ENCODE measurements at regions not wholly inside any gene's neighbourhood (a gene's known extent, or its start where the extent isn't known, plus 50 kb on each side); places are given as distances from the start of the nearest gene placed in this dataset.

DNA sequence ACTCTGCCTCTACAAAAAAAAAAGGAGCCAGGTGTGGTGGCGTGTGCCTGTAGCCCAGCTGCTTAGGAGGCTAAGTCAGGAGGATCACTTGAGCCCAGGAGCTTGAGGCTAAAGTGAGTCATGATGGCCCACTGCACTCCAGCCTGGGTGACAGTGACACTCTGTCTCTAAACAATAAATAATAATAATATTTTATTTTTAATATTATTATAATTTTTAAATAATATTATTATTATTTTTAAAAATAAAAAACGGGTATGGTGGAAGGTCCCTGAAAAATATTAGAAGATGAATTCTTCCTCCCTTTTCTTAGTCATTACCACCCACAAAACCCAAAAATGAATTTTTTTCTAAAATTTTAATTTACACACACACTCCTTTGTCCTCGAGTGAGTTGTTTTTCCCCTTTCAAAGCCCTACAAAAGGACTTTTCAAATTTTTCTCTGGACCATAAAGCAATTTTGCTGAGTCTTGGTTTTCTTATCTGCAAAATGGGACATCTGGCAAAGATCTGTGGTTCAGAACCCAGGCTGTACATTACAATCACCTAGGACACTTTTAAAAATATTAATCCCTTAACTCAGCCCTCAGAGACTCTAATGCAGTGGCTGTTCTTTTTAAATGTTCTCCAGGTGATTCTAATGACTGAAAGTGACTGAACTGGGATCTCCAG is 174.0 kb upstream of the NEBL start:
- no peak for DNase-seq

DNA sequence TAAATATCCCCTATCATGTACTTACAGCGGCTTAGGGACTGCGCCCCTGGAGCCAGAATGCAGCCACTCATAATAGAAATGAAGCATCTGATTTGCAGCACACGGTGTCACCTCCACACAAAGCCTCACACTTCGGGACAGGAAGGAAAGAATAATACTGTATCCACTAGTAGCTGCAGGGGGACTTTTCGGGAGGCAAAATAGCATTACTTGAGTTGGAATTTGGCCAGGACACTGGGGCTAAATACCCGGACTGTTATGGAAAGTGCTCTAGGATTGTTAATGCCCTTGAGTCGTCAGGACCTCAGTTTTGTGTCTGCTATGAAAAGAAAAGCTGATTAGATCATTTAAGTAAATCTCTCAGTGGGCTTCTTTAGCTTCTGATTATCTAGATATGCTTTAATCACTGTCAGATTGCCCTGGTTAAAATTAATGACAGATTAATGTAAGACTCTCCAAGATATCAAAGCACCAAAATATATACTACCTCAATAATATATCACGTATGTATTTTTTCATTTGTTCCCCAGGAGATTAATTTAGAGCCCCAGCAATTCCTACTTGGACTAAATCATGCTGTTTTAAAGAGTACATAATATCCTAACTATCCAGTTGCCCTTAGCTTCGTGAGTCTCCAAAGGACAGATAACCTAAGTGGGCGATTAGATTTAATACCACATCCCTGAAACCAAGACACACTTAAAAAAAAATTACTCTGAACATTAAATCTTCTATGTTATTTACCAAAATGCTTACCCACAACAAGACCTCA is 173.0 kb upstream of the NEBL start:
- DNase-seq = no peak

DNA sequence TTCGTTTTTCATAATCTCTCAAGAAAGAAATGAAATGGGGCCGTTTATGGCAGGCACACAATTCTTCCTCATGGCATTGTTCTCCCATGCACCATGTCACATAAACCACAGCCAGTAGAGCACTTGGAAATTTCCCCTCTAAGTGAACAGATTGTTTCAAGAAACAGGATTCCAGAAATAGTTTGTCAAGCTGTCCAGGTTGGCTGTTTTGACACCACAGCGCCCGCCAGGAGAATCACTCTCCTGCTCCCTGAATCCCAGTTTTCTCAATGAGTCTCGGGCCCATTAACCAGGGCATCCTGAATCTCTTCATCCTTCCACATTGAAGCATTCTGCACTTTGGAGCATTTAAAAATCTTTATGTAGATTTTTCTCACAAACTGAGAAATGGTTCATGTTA is 172.2 kb upstream of the NEBL start:
- DNase-seq = no peak

DNA sequence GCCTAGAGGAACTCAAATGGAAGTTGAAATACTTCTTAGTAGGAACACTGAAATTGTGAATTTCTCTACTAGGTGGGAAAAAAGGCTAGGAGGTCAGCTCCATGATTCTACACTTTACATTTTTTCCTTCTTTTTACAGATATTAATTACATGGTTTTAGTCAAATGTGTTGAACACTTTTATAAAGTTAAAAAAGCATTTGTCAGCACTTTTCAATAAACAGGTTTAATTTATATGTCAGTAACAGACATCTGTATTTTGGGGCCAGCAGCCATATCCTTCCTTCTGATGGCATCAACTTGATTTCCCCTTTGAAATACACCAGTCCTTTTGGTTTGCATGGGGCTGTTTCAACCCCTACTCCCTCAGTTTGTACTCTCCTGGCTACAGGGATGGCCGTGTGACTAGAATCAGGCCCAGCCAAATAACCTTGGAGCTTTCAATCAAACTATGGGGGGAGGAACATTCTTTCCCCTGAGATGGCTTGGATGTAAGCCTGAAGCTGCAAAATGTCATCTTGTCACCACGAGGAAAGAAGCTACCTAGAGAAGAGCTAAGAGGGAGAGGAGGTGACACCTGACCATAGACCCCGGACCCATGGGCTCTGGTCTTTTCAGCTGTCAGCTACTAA is 171.0 kb upstream of the NEBL start:
- DNase-seq = no peak

DNA sequence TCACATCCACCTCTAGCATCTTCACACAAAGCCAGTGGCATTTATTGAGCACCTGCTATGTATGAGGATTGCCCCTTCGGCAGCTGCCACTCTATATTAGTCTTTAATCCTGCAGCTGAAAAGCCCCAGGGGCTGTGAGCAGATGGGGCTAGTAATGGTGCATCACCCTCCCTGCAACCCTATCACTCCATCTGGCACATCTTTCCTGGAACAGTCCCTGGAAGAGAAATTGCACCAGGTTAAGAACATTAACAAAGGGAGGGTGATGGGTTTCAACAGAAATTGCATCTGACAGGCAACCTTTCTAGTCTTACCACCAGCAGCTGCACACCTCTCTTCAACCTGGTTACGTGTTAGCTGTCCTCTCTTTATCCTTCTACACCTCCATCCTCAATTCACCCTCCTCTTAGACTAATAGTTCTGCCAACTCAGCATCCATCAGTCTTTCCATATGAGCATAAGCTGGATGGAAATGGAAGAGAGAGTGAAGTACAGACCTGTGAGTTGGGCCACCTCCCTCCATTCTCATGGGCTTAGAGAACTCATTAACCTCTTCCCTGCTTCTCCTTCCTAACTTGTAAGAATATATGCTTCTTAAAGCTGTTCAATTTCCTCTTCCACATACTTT is 168.6 kb upstream of the NEBL start:
- DNase-seq = no peak

DNA sequence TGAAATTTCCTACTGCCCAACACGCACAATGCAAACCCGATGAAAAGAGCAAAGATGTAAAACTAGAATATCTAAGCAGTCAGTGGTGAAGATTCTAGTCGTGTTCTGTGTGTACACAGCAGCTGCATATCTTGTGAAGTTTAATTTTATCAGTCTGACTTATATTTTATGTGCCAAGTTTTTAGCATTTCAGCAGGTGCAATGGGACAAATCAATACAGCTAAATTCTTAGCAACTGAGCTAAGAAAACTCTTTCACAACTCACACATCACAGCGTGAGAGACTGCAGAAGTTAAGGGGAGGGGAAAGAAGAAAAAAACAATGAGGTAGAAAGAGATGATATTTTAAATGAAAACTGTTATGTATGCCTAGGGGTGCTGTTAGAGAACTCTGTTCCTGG is 164.9 kb upstream of the NEBL start:
- no peak for DNase-seq

DNA sequence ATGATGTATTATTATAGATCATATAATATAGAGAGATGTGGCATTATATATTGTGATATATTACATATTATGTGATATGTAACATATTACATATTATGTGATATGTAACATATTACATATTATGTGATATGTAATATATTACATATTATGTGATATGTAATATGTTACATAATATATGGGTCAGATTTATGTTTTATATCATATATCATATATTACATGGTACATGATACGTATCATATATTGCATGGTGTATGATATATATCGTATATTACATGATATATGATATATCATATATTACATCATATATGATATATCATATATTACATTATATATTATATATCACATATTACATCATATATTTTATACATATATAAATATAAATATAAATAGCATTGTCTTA is 164.1 kb upstream of the NEBL start:
- no peak for DNase-seq

DNA sequence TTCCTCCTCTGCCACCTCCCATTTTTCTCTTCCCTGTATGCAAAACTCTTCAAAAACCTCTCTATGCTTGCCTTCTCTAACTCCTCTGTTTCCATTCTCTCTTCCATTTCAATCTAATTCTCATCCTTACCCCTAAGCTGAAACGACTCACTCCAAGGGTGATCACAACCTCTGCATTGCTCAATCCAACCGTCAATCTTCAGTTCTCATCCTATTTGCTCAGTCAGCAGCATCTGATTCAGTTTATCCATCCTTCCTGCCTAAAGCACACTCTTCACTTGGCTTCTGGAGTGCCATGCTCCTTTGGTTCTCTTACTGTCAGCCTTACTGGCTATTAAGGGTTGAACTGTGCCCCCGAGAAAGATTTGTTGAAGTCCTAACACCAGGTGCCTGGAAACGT is 163.5 kb upstream of the NEBL start:
- no peak for DNase-seq

DNA sequence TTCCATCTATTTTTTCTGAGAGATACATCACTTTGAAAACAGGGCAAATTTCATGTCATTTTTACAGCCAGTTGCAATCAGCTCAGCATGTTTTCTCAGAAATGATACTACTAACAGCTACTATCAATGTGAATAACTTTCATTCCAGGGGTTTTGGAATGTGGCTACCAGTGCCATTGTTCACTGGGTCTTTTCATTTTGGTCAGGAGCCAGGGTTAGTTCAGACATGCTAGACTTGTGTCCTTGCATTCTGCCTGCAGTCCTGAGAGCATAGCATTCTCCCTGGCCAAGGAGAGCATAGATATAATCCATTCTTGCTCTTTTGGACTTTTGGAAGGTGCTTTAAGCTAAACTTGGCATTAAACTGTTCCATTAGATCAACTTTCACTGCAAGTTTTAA is 160.9 kb upstream of the NEBL start:
- DNase-seq = no peak

DNA sequence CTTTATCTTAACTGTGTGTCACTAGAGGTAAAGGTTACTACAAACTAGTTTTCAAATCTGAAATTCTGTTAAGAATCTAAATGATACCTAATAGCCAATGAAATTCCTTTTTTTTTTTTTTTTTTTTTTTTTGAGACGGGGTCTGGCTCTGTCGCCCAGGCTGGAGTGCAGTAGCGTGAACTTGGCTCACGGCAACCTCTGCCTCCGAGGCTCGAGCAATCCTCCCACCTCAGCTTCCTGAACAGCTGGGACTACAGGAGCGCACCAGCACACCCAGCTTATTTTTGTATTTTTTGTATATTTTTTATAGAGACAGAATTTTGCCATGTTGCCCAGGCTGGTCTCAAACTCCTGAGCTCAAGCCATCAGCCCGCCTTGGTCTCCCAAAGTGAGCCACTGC is 160.3 kb upstream of the NEBL start:
- DNase-seq = no peak

DNA sequence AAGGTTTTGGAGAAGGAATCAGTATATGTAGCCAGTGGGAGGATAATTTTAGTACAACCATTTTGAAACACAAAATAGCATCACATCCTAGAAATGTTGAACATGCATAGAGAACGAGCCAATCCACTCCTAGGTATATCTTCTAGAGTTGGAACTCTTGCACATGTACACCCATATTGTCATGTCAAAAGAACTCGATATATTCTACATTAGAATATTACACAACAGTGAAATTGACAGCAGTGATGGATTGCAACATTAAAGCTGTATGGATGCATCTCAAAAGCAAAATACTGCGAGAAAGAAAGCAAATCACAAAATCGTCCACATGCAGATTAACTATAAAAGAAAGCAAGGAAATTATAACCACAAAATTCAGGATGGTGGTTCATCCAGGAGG is 159.3 kb upstream of the NEBL start:
- DNase-seq = no peak

DNA sequence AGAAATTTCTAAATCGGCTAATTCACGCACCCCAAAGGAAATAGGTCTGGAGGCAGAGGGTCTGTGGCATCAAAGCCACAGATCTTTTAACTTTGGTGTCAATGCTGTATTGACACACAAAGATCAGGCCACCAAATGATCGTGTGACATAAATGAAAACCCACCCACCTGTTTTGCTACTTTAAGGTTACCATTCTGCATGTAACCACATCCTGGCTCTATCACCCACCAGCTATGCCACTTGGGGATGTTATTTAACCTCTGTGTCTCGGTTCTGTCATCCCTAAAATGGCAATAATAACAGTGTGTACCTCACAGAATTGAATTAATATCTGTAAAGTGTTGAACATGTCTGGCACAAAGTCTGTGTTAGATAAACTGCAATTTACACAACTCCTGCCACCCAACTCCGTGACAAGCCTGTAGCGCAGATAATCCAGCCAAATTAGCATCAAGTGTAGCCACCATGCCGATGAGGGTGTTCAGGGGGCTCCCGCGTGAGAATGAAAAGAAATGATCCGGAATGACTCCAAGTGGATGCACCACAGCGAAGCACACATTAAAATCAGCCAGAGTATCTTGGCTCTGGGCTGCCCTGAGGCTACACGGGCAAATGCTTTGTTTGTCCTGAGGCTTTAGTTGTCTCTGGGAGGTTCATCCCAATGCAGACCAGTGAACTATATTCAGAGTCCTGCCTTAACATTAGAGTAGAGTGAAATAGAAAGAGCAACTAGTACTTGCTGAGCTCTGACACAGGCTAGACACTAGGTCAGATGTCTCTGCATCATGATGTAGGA is 158.4 kb upstream of the NEBL start:
- peak; percentile 3 for DNase-seq

DNA sequence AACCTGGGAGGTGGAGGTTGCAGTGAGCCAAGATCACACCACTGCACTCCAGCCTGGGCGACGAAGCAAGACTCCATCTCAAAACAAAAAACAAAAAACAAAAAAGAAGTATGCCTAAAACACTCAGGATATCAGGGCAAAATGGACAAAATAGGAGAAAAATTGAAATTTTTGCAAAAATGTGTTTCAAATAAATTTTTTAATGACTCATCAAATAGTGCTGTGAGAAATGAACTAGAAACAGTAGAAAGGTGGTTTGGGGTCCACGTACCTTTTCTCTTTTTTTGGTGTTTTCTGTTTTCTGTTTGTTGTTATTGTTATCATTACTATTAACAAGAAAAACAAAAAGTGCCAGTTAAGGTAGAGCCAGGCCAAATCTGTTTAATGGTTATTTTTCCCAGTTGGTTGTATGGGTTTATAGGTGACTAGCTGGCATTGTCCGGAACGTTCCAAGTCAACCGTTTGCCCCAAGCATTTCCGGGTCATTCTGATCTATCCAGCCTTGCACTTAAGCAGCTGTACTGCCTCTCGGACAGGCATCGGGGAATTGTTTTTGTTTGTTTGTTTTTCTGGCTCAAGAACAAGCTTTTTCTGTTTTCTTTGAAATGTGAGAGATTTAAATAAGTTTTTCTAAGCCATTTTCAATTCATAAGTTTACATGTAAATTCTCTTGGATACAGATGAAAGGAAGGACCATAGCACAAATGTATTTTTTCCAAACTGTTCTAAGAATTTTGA is 157.0 kb upstream of the NEBL start:
- DNase-seq = no peak

DNA sequence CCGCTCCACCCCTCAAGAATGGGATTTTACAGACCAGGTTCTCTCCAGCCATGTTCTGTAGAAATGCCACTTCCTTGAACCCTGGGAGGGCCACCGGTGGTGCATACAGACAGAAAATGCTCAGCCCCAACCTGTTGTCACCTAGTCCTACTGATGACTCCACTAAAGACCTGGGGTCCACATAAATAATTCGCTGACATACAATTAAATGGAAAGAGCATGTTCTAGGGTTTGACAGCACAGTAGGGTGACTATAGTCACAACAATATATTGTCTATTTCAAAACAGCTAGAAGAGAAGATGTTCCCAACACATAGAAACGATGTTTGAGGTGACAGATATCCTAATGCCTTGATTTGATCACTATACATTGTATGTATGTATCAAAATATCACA is 155.6 kb upstream of the NEBL start:
- no peak for DNase-seq

DNA sequence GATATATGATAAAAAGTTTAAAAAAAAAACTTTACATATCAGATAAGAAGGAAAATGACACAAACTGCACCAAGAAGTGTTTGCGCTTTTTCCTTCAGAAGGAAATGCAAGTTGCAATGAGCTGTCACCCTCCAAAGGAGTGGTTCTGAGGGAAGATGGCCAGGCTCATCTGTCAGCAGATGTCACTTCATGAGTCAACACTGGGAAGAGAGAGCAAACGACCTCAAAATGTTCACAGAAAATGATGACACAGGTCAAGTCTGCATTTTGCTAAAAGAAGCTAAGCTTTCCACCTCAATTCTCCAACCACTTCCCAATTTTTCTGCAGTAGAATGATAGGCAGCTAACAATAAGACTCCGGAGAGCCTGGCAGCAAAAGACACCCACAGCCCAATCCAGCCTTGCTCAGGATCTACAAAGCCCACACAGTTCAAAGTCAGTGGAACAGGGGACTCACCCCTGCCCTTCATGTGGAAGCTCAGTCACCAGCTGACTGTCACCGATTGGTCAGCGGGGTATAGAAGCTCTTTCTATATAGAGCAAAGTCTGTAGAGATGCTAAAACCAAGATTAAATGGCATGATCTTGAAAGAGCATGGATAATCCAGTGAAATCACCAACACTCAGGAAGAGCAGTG is 155.1 kb upstream of the NEBL start:
- no peak for DNase-seq

DNA sequence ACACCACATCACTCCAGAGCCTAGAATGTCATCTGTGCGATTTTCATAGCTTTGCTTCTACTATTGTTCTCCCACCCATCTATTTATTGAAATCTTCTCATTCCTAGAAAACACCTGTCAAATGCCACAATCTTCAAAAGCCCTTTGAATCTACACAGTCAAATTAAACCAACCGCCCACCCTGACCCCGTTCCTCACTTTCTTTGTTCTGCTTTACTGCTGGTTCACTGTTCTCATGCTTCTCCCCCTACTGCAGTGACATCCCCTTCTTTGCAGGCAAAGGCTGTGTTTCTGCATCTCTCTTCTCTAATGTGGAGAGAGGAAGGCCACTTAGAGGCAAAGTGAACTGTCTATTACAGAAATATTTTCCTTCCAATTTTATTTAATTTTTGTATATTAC is 152.4 kb upstream of the NEBL start:
- no peak for DNase-seq

DNA sequence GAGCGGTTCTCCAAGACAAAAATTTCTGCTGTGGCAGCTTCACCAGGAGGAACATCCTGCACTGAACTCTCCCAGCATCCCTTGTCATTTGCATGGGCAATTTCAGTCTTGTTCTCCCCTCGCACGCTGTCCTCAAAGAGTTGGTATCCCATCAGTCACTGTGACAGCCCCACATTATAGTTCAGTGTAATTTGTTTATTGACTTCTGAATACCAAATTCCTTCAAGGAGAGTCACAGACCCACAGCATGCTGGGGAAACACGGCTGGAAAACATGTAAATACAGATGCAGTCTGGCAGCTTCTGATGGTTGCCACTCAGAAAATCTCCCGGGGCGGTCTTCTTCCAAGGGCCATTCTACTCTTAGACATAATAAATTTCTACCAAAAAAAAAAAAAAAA is 151.0 kb upstream of the NEBL start:
- no peak for DNase-seq

DNA sequence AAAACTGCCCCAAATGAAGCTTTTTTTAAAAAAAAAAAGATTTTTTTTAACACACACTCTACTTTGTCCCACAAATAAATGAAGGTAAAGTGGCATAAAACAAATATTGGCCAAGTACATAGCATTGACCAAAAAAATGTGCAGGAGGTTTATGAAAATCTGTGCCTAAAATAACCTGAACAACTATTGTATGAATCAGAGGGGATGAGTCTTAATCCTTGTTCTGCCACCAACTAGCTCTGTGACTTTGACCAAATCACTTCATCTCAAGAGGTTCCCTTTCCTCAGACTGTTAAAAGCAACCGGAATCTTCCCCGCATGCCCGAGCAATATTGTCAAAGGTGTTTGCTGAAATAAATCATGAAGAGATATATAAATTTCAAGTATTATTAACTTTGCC is 150.4 kb upstream of the NEBL start:
- DNase-seq = no peak

DNA sequence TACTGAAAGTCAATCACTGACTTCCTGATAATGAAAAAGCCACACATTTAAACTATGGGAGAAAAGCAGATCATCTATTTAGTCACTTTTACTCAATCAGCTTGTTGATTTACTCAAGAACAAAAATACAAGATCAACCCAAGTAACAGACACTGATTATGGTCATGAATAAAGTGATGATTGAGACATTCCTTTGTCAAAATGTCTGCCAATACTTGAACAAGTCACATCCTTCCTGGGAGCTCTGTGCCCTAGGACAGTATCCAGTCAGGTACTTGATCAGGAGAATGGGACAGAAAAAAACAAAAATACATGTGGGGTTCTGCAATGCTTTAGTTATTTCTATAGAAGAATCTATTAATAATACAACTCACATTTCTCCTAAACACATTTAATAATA is 150.0 kb upstream of the NEBL start:
- DNase-seq = no peak

DNA sequence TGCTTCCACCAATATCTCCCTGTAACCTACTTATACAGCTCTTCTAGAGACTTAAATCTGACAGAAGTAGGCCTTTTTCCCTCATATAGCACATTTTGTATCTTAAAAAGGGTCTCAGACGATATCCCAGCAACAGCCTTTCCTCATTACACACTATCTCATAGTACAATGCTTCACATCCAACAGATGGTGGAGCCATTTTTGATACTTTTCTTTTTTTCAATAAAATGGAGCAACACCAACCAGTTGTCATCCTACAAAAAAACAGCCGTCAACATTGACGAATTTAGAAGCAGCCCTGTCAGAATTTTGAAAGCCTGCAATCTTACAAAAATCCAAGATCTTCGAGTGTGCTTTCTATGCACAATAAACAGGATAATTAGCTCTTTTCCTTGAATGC is 145.9 kb upstream of the NEBL start:
- no peak for DNase-seq

DNA sequence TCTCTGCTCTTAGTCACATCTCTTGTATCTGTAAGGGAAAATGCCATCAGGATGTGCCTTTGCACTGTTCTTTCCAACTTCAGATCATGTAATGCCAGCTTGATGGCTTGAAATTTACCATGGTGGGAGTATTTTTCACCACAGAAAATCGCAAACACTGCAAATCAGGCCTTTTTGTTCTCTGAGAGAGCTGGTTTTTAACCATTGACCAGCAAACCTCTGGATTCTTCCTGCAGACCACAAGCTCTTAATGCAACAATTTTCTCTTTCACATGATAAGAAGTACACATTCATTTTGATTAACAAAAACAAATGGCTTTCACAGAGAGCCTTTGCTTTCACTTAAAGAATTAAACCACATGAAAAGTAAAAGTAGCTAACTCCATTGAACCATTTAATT is 145.4 kb upstream of the NEBL start:
- DNase-seq = no peak
